OCI-LY7 (cell line): ENCODE measurements at regions not wholly inside any gene's neighbourhood (a gene's known extent, or its start where the extent isn't known, plus 50 kb on each side); places are given as distances from the start of the nearest gene placed in this dataset.

Experiments used
- EZH2phosphoT487 ChIP-seq: fragments of 200-600 bp; sonication (generic); IDR thresholded peaks from 2 replicates; pipeline ENCODE4 v1.6.1; 2018; ENCODE audit warnings: low read depth, borderline replicate concordance, mild to moderate bottlenecking, mixed run types, antibody characterized with exemption, low read length, moderate library complexity, mixed read lengths
- TF ChIP-seq, protein P1 (sequence below): fragments of 200-600 bp; sonication (generic); conservative IDR thresholded peaks from 2 replicates; pipeline ENCODE4 v1.5.1; 2014; ENCODE audit warnings: mild to moderate bottlenecking, antibody characterized with exemption, low read length, moderate library complexity, mixed read lengths

GRCh38 chr7:142586611-142587010, 162.7 kb upstream of the PRSS1 start:
- TF ChIP-seq, protein P1, sequence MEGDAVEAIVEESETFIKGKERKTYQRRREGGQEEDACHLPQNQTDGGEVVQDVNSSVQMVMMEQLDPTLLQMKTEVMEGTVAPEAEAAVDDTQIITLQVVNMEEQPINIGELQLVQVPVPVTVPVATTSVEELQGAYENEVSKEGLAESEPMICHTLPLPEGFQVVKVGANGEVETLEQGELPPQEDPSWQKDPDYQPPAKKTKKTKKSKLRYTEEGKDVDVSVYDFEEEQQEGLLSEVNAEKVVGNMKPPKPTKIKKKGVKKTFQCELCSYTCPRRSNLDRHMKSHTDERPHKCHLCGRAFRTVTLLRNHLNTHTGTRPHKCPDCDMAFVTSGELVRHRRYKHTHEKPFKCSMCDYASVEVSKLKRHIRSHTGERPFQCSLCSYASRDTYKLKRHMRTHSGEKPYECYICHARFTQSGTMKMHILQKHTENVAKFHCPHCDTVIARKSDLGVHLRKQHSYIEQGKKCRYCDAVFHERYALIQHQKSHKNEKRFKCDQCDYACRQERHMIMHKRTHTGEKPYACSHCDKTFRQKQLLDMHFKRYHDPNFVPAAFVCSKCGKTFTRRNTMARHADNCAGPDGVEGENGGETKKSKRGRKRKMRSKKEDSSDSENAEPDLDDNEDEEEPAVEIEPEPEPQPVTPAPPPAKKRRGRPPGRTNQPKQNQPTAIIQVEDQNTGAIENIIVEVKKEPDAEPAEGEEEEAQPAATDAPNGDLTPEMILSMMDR, result no peak
- no peak for TF ChIP-seq EZH2phosphoT487
